ENCODE measurements at regions not wholly inside any gene's neighbourhood (a gene's known extent, or its start where the extent isn't known, plus 50 kb on each side); places are given as distances from the start of the nearest gene placed in this dataset.
"Not testable (repeated sequence)": the region's sequence is repeated elsewhere in the genome, so short reads cannot be mapped to it uniquely, and the experiment has no call there.

DNA sequence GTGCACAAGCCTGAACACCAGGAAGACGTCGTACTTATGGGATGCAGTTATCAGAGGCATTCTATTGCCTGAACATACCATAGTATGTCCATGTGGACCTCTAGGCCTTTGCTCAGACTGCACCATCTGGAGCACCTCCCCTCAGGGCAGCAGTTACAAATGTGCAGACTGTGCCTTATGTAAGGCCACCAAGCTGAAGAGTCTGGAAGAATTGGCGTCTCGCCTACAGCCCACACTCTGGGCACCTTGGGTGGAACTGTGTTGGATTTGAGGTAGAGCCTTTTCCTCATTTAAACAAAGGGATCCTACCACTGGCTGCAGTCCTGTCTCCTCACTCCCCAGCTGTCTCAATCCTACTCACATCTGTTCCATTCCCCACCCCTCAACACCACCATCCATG is 204.3 kb upstream of the FRMD6 start:
- DNase-seq, result no peak

DNA sequence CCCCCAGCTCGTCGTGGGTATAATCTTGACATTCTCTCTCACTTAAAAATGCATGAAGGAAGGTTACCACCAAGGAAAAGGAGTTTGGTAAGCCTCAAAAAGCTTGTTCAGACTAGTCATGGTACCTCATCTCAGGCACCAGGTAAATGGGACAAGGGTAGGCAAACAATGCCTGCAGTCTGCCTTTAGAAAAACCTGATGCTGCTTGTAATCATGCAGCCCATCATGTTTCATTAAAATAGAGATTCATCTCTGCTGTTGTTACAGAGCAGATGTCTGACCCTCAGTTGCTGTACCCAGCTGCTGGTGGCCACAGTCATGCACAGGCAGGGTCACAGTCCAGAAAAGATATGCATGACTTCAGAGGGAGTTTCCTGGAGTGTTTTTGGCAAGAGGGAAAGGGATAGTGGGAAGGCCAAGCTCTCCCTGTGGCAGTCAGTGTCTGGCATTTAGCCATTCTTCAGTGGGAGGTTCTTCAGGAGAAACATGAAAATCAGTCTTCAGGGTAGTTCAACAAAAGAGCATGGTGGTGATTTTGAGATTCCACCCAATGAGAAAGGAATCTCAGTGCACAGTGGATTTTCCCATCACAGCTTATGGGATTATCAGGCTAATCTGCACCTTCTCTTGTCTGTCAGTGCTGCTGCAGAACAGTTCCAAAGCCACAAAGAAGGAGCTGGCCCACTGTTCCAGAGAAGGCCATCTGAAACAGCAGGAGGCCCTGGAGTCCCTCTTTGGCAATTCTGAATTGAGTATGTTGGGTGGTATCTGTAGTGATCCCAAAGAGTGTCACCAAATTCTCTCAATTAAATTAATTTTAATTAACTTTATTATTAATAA is 202.7 kb upstream of the FRMD6 start:
- no peak for DNase-seq

DNA sequence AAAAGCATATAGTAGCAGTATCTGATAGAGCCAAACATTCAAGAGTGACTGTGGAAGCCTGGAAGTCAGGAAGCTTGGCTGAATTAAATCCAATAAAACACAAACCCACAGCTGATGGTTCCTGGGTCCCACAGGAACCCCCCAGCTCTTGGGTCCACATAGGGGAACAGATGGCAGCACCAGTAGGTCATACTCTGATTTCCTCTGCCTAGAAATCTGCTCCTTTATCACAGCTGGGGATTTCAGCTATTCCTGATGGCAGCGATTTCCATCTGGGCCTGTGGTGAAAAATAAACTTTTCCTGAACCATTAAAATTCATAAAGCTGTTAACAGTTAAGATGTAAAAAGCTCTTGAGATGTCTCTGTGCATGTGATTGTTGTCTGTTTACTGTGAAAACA is 202.0 kb upstream of the FRMD6 start:
- no peak for DNase-seq

DNA sequence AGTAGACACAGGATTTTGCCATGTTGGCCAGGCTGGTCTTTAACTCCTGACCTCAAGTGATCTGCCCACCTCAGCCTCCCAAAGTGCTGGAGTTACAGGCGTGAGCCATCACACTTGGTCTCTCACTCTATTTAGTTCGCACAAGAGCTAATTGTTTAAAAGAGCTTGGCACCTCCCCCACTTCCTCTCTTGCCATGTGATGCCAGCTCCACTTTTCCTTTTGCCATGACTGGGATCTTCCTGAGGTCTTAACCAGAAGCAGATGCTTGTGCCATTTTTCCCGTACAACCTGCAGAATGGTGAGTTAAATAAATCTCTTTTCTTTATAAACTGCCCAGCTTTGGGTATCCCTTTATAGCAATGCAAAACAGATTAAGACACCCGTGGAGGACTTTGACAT is 200.1 kb upstream of the FRMD6 start:
- no peak for DNase-seq

DNA sequence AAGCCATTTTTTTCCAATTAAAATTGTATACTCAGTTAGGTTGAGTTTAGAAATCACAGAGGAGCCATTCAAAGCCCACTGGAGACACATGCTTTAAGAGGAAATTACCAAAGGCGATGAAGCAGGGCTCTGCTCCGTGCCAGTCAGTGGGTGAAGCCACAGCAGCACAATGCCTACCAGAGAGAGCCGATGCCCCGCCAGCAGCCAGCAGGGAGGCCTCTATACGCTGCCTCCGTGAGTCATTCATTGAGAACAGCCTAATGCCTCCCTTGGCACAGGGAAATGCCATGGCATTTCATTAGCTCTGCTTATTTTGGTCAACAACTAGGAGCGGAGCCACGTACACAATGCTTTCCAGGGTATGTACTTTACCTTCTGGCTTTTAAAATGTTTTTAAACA is 197.8 kb upstream of the FRMD6 start:
- no peak for DNase-seq

DNA sequence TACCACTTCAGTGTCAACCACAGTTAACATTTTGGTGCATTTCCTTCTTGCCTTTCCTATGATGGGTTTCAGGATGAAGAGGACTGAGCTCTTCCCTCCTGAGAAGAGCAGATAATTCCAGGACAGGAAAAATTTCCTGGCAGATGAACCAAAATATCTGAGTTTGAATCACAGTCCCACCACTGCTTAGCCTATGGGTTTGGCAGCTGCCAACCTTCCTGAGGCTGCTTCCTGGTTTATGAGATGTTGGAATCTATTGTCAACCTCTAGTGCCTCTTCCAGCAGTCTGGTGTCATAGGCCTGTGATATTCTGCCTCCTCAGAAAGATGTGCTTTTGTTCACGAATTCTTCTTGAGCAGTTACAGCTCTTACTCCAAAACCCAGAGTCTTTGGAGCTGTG is 197.4 kb upstream of the FRMD6 start:
- no peak for DNase-seq

DNA sequence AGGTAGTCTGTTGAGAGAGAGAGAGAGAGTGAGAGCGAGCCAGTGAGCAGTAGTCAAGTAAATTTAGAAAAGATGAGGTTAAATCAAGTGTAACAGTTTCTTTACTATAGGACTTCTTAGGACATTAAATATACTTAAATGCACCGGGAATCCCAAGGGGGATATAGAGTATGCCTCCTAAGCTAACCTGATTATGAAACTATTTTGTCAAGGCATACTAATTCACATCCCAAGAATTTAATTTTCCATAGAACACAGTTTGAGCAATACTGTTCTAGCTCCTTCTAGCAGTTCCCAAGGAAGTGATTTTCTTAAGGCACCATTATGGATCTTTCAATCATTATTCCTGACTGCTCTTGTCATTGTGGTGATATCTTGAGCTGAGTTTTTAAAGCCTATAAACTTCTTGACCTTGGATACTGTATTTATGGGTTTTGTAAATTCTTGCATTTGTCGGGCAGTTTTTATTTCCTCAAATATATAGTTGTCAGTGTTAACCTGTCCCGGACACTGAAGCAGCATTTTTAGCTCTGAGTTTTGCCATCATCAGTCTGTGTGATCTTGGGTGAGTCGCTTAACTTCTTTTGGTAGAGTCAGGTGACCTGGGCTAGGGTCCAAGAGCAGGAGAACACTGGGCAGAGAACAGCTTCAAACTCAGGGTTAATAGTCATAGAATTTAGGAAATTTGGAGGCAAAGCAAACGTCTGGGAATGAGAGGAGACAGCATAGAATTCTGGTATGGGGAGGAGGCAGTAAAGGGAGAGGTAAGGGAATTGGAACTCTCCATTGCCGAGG is 196.5 kb upstream of the FRMD6 start:
- no peak for DNase-seq

DNA sequence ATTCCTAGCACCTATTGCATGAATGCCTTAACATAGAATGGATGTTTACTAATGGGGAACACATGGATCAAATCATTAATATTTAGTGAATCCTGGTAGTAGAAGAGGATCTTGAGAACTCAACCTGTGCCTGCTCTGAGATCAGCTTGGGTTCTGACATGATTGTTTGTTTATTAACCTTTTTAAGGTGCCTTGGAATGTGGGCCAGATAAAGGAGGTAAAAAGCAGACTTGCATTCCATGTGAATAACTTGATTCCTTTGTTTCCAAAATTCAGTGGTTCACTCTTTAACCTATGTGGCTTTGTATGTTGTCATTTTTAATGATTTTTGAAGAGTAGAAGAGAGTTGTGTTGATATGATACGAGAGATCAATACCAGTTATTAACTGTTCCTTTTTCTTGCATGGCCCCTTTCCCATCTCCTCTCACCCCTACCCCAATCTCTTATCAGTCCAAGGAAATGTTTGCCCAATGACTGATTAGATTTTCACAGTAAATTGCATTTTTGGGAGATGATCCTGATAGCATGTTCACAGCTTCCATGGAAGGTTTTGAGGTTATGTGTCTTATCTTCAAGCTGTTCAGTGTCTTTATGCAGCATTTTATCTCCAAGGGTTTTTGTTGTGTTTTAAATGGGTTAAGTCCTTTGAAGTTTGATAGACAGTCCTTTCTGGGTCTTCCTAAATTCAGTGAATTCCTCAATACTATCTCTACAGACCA is 193.7 kb upstream of the FRMD6 start:
- DNase-seq, result no peak

DNA sequence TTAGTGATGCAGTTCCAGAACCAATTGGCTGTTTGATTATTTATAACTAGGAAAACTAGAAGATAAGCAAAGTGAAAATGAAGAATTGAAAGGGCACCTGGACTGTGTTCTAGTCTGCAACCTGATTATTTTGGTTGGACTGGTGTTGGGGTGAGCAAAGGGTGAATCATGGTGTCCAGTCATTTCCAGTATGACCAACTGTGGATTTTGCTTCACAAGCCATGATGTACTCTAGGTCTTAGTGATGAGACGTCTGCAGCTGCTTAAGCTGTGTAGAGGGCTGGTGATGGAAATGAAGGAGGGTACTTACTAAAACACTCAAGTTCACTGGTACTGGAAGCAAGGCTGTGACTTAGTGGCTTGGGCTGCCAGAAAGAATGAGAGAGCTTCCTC is 193.2 kb upstream of the FRMD6 start:
- no peak for DNase-seq

DNA sequence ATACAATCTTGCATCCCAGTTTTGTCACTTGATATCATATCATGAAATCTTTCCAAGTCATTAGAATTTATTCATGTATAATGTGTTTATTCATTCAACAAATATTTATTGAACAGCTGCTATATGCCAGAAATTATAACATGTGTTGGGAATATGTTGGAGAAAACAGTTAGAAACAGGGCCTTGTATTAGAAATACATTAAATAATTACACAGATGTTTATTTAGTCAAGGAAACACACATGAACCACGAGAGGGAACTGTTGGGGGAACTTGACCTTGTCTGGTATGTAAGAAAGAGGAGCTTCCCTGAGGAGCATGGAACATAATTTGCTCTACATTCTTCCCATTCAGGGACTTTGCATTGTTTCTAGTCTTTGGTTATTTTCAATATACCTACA is 191.7 kb upstream of the FRMD6 start:
- no peak for DNase-seq

DNA sequence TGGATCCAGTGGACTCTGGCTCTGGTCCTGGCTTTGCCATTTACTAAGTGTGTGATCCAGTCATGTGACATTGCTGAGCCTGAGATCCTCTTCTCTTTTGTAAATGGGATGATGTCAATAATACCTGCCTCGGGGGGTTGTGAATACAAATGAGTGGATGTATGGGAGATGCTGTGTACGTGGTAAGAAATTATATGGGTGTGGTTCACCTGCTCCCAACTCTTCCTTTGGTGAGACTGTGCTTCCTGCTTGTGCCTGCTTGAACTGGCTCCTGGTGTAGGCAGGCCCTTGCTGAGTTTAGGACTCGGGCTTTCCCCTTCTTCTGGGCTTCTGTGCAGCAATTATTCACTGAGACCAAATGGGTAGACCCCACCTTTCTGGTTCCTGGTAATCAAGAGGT is 189.5 kb upstream of the FRMD6 start:
- no peak for DNase-seq

DNA sequence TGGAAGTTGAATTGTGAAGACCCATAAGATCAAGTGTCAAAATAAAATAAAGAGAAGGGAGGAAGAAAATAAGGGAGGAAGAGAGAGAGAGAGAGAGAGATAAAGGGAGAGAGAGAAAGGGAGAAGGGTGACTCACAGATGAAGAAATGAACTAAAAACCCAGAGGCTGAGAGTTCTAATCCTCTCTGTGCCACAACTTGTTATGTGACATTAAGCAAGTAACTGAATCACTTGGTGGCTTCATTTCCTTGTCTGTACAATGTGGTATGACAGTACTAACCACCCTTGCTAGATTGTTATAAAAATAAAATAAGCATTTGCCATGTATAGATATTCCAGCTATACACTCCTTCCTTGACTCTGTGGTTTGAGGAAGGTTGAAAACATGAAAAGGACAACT is 189.0 kb upstream of the FRMD6 start:
- no peak for DNase-seq

DNA sequence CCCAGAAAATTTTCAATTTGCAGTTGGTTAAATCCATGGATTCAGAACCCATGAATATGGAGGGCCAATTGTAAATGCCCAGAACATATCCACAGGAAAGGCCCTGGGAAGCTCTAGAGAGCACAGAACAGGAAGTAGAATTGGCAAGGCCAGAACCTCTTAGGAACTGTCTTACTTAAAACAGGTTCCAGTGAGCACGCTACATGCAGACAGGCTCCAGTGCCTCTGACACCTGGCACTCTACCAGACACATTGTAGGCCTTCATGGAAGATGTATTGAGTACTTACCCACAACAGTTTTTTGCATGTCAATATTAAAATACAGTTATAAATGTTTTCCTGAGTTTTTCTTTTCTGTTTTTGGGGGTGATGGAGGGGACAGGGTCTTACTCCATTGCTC is 188.2 kb upstream of the FRMD6 start:
- DNase-seq, result no peak

DNA sequence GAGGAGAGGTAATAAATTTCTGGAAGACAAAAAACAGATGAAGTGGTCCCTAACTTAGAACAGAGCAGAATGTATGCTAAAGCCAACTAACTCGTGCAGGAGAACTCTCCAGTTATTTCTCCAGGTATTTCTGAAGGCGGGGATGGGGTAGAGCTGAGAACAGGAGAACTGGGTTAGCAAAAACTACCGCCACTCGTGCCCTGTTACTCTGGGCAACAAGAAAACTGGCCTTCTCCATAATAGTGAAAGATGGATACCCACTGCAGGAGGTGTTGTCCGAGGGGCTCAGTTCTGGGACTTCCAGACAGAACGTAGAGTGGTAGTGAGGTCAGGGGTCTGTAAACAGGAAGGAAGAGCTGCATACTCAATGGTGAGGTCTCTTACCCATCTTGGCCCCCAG is 187.3 kb upstream of the FRMD6 start:
- DNase-seq, result no peak

DNA sequence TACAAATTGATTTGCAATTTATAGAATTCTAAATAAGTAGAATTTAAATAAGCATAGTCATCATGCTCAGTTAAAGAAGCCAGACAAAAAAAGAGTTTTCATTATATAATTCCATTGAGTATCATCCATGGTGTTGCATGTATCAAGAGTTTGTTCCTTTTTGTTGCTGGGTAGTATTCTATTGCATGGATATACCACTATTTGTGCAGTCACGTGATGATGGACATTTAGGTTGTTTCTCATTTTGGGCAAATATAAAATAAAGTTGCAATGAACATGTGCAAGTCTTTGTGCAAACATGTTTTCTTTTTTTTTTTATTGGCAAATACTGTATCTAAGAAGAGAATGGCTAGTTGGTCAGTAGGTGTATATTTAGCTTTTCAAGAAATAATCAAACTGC is 186.2 kb upstream of the FRMD6 start:
- DNase-seq, result no peak

DNA sequence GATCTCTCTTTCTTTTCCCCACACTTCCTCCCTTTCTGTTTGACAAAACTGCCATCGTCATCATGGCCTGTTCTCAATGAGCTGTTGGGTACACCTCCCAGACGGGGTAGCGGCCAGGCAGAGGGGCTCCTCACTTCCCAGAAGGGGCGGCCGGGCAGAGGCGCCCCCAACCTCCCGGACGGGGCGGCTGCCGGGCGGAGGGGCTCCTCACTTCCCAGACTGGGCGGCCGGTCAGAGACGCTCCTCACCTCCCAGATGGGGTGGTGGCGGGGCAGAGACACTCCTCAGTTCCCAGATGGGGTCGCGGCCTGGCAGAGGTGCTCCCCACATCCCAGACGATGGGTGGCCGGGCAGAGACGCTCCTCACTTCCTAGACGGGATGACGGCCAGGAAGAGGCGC is 184.3 kb upstream of the FRMD6 start:
- DNase-seq, result not testable (repeated sequence)

DNA sequence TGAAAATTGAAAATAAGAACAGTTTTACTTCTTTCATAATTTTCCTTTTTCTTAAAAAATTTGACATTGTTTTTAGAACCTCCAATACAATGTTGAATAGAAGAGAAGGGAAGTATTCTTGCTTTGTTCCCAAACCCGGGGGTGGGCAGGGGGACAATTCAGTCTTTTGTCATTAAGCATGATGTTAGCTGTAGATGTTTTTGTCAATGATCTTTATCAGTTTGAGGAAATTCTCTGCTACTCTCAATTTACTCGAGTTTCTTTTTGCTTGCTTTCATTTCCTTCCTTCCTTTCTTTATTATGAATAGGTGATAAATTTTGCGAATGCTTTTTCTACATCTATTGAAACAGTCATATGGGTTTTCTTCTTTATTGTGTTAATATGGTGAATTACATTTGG is 183.2 kb upstream of the FRMD6 start:
- DNase-seq, result no peak

DNA sequence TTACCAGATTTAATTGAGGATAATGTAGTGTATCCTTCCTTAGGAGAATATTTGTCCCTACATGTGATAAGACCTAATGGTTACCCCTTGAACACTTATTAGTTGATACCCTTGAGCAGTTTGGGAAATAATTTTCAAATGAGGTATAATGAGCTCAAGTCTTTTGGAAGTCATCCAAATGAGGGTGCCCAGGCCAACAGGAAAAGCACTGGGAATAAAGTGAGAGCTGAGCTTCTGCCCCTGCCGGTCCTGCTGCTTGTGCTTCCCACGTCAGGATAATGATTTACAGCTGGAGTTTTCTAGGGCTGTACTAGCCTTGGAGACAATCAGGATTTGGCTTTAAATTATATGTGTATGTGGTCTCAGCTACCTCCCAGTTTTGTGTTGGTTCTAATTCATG is 178.8 kb upstream of the FRMD6 start:
- no peak for DNase-seq

DNA sequence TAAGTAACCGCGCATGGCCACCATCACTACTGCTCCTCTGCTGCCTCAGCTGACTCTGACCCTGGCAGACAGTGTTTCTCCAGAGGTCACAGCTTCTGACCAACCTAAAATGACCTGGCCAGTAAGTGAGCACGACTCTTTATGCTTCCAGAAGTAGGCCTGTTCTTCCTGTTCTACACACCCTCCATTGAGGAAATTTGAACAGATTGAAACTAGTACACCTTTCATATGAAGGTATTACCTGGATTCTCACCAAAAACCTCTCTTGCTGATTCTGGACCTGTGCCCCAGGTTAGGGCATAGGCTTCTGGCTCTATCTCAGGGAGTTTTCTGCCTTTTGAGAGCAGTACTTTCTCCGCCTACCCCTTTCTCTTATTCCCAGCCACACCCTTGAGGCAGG is 178.4 kb upstream of the FRMD6 start:
- no peak for DNase-seq

DNA sequence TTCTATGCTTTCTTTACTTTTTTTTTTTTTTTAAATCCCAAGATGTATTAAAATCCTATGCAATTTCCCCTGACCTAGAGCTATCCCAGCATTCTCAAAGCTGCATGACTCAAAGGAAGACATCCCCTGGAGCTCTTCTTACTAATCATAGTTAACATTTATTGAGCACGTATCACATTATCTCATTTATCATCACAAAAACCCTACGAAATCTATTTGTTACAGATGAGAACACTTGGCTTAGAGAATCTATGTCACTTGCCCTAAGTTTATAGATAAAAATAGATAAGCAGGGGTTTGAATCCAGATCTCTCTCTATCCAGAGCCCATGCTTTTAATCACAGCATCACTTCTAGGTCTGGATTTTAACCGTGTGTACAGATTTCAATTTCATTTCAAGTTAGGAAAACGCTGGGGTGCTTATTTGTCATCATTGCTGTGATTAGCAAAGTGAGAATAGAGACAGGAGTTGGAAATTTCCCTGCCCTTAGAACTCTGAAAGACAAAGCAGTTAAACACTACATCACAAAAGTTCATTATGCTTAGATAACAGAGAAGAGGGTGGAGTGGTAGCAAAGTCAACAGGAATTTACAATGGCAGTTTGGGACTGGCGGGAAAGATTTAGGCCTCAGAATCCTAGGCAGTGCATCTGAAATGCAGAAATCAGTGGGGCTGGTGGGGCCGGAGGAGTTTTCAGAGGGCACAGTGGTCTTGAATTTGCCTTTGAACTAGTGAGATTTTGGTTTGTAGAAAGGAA is 177.7 kb upstream of the FRMD6 start:
- DNase-seq, result no peak

DNA sequence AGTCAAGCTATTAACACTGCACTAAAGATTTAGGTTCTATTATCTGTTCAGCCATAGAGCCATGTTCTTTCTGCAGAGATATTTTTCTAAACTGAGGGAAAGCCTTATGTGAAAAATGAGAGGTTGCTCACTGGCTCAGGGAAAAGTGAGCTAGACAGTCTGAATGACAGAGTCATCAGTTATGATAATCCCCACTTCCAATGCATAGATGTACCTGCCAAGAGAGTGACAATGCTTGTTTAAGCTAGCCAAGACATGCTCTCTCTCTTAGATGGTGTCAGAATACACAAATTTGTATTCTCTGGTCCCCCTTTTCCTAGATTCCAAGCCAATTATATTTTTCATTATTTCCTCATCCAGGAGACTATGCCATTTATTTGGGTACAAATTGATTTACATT is 176.9 kb upstream of the FRMD6 start:
- no peak for DNase-seq

DNA sequence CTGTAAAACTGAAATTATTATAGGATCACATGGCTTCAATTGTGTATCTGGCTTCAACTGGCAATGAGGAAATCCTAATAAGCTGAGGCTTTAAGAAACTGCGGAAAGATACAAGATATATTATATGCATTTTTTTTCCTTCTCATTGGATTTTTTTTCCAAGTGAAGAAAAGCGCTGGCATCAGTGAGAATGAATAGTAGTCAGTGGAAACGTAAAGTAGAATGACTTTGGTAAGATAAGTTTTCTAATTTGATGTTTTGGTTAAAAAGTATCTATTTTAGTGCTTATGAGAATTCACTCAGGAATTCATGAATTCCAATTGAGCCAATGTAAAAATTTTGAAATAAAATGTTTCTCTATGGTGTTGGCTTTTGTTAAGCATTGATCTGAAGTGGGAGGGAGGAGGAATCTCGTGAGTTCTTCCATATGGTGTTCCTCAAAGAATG is 173.5 kb upstream of the FRMD6 start:
- no peak for DNase-seq
